ENCODE measurements at regions not wholly inside any gene's neighbourhood (a gene's known extent, or its start where the extent isn't known, plus 50 kb on each side); places are given as distances from the start of the nearest gene placed in this dataset.

- TF ChIP-seq TCF3 (IDR thresholded peaks at IDR 0.05; ENCODE audit: borderline replicate concordance, insufficient read depth, low read depth, low read length) (no peak), ZNF274 (IDR thresholded peaks at IDR 0.05; ENCODE audit: insufficient read depth, insufficient read length) (no peak), CTCF (IDR thresholded peaks at IDR 0.05 in 2 of 3, conservative IDR thresholded peaks at IDR 0.05 in 1 of 3; ENCODE audit: control insufficient read depth in 2 of 3, extremely low read depth in 1 of 3, insufficient read depth in 1 of 3, low read depth in 3 of 3, low read length in 3 of 3) (no peak), RBBP5 (conservative IDR thresholded peaks at IDR 0.05) (no peak), POLR2AphosphoS2 (IDR thresholded peaks at IDR 0.05; ENCODE audit: low read depth, low read length) (no peak)
Measured at GRCh38 chr6:20028143-20028542, 184.1 kb downstream of the MBOAT1 start.

All from GM12878 (cell line).